Gastroesophageal sphincter (tissue), 3 donors: ENCODE measurements at regions not wholly inside any gene's neighbourhood (a gene's known extent, or its start where the extent isn't known, plus 50 kb on each side); places are given as distances from the start of the nearest gene placed in this dataset.

Source experiments
- POLR2A ChIP-seq, 2 donors: fragments of 450-650 bp; IDR thresholded peaks; one replicate each; pipeline ENCODE4 v1.6.1; 2017; ENCODE audit warnings: antibody characterized with exemption in 2 of 2, mild to moderate bottlenecking in 2 of 2, moderate library complexity in 1 of 2
- POLR2AphosphoS5 ChIP-seq: sonication (generic); formaldehyde crosslinking; IDR thresholded peaks from one replicate; pipeline ENCODE4 v1.6.1; 2017; ENCODE audit warnings: antibody characterized with exemption
- TF ChIP-seq, protein P1 (sequence below), 4 experiments: fragments of 200-600 bp in 2 of 4; fragments of 450-650 bp in 2 of 4; sonication (generic) in 1 of 4; IDR thresholded peaks; one replicate each; pipeline ENCODE4 v1.5.1; 2017 to 2019; ENCODE audit warnings: antibody characterized with exemption in 4 of 4, mild to moderate bottlenecking in 2 of 4, moderate library complexity in 2 of 4

DNA sequence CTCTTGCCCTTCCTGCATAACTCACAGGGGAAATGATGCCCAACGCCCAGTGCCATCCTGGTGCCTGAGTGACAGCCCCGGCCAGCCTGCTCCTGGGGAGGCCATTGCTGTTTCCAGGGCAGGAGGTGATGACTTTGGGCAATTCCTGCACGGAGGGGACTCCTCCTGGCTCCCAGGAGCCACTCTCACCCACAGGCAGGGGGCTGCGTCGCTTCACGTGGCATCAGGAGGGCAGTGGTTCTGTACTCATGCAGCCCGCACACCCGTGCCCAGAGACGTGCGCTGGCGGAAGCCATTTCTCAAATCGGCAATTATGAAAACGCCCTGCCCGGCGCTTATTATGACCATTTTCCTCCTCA is 272.3 kb downstream of the CTTN start:
- TF ChIP-seq, protein P1, sequence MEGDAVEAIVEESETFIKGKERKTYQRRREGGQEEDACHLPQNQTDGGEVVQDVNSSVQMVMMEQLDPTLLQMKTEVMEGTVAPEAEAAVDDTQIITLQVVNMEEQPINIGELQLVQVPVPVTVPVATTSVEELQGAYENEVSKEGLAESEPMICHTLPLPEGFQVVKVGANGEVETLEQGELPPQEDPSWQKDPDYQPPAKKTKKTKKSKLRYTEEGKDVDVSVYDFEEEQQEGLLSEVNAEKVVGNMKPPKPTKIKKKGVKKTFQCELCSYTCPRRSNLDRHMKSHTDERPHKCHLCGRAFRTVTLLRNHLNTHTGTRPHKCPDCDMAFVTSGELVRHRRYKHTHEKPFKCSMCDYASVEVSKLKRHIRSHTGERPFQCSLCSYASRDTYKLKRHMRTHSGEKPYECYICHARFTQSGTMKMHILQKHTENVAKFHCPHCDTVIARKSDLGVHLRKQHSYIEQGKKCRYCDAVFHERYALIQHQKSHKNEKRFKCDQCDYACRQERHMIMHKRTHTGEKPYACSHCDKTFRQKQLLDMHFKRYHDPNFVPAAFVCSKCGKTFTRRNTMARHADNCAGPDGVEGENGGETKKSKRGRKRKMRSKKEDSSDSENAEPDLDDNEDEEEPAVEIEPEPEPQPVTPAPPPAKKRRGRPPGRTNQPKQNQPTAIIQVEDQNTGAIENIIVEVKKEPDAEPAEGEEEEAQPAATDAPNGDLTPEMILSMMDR (IDR thresholded peaks at IDR 0.05), result no peak
- TF ChIP-seq POLR2A (IDR thresholded peaks at IDR 0.05) (no peak), POLR2AphosphoS5 (no peak)
